GM21529 (cell line): ENCODE measurements at regions not wholly inside any gene's neighbourhood (a gene's known extent, or its start where the extent isn't known, plus 50 kb on each side); places are given as distances from the start of the nearest gene placed in this dataset.
"Not testable (repeated sequence)": the region's sequence is repeated elsewhere in the genome, so short reads cannot be mapped to it uniquely, and the experiment has no call there.

Experiments
- ATAC-seq: cut with Tn5 transposase; IDR thresholded peaks from one replicate; pipeline ENCODE4 v1.9.1; 2021; ENCODE audit not compliant: unreplicated experiment

- ATAC-seq = no peak
Observed at GRCh38 chr2:216776066-216776850, 80.9 kb upstream of the IGFBP5 start.

- no peak for ATAC-seq
Observed at GRCh38 chr2:216775043-216775453, 79.7 kb upstream of the IGFBP5 start.

- no peak for ATAC-seq
Observed at GRCh38 chr2:216774620-216775019, 79.3 kb upstream of the IGFBP5 start.

- no peak for ATAC-seq
Observed at GRCh38 chr2:216774180-216774579, 78.8 kb upstream of the IGFBP5 start.

- ATAC-seq = no peak
Observed at GRCh38 chr2:216773072-216773471, 77.7 kb upstream of the IGFBP5 start.

- ATAC-seq = no peak
Observed at GRCh38 chr2:216770717-216771116, 75.4 kb upstream of the IGFBP5 start.

- ATAC-seq = no peak
Observed at GRCh38 chr2:216770050-216770449, 74.7 kb upstream of the IGFBP5 start.

GRCh38 chr2:216769626-216770025 lies 74.3 kb upstream of the IGFBP5 start:
- ATAC-seq = no peak

GRCh38 chr2:216768908-216769411 lies 73.6 kb upstream of the IGFBP5 start:
- no peak for ATAC-seq

- no peak for ATAC-seq
Observed at GRCh38 chr2:216765761-216766262, 70.5 kb upstream of the IGFBP5 start.

- ATAC-seq = no peak
Observed at GRCh38 chr2:216763396-216763795, 68.0 kb upstream of the IGFBP5 start.

- ATAC-seq = no peak
Observed at GRCh38 chr2:216761809-216762208, 66.5 kb upstream of the IGFBP5 start.

GRCh38 chr2:216761133-216761532 lies 65.8 kb upstream of the IGFBP5 start:
- ATAC-seq = no peak

- no peak for ATAC-seq
Observed at GRCh38 chr2:216758256-216759155, 63.2 kb upstream of the IGFBP5 start.

- no peak for ATAC-seq
Observed at GRCh38 chr2:216757532-216757931, 62.2 kb upstream of the IGFBP5 start.

- no peak for ATAC-seq
Observed at GRCh38 chr2:216756435-216756834, 61.1 kb upstream of the IGFBP5 start.

- ATAC-seq = no peak
Observed at GRCh38 chr2:216754812-216755211, 59.5 kb upstream of the IGFBP5 start.

GRCh38 chr2:216754336-216754735 lies 59.0 kb upstream of the IGFBP5 start:
- no peak for ATAC-seq

- no peak for ATAC-seq
Observed at GRCh38 chr2:216752855-216753505, 57.6 kb upstream of the IGFBP5 start.

- not testable (repeated sequence) for ATAC-seq
Observed at GRCh38 chr2:216750750-216751149, 55.4 kb upstream of the IGFBP5 start.

GRCh38 chr2:216746268-216746667 lies 50.9 kb upstream of the IGFBP5 start:
- not testable (repeated sequence) for ATAC-seq
